ENCODE measurements at regions not wholly inside any gene's neighbourhood (a gene's known extent, or its start where the extent isn't known, plus 50 kb on each side); places are given as distances from the start of the nearest gene placed in this dataset.

- Histone ChIP-seq H3K9me3 (replicated peaks; ENCODE audit: insufficient read depth, low read length) (no peaks in the 10 kb centered on the region), H3K9me2 (replicated peaks; ENCODE audit: insufficient read depth, low read length) (no peaks in the 10 kb centered on the region), H3K4me2 (ENCODE audit: low read depth, low read length) (no peak overlapping the region), H3K4me1 (ENCODE audit: low read length) (no peaks in the 10 kb centered on the region), H3F3A (ENCODE audit: insufficient read depth, low read length) (no peaks in the 10 kb centered on the region), H4K20me1 (ENCODE audit: insufficient read depth, low read length) (no peaks in the 10 kb centered on the region), H3K79me2 (ENCODE audit: low read length) (no peaks in the 10 kb centered on the region), H3K4me3 (ENCODE audit: low read length) (no peak overlapping the region), H3K27me3 (replicated peaks; ENCODE audit: insufficient read depth, low read length) (no peaks in the 10 kb centered on the region), H2AFZ (ENCODE audit: low read length) (no peak overlapping the region), H3K27ac (ENCODE audit: low read length) (no peak overlapping the region), H3K36me3 (replicated peaks; ENCODE audit: insufficient read depth, low read length) (no peaks in the 10 kb centered on the region), H3K9ac (ENCODE audit: low read length) (no peak overlapping the region)
- TF ChIP-seq EZH2phosphoT487 (IDR thresholded peaks at IDR 0.05; ENCODE audit: low read length): no peak
- peak; percentile 75 for TF ChIP-seq CTCF (IDR thresholded peaks at IDR 0.05; ENCODE audit: low read length)
- TF ChIP-seq EZH2 (optimal IDR thresholded peaks at IDR 0.05; ENCODE audit: low read depth, low read length): no peak
- peak; percentile 52 for DNase-seq
These were observed 218.2 kb downstream of the IDS start for GRCh38 chrX:149286940-149287349.

GRCh38 chrX:149284616-149285015 lies 220.5 kb downstream of the IDS start:
- Histone ChIP-seq H3F3A (ENCODE audit: insufficient read depth, low read length) (no peaks in the 10 kb centered on the region), H3K4me2 (ENCODE audit: low read depth, low read length) (no peak overlapping the region), H4K20me1 (ENCODE audit: insufficient read depth, low read length) (no peaks in the 10 kb centered on the region), H3K9ac (ENCODE audit: low read length) (no peak overlapping the region), H3K36me3 (replicated peaks; ENCODE audit: insufficient read depth, low read length) (no peaks in the 10 kb centered on the region), H2AFZ (ENCODE audit: low read length) (no peak overlapping the region), H3K9me2 (replicated peaks; ENCODE audit: insufficient read depth, low read length) (no peaks in the 10 kb centered on the region), H3K79me2 (ENCODE audit: low read length) (no peaks in the 10 kb centered on the region), H3K9me3 (replicated peaks; ENCODE audit: insufficient read depth, low read length) (no peaks in the 10 kb centered on the region), H3K4me1 (ENCODE audit: low read length) (no peaks in the 10 kb centered on the region), H3K27me3 (replicated peaks; ENCODE audit: insufficient read depth, low read length) (no peaks in the 10 kb centered on the region), H3K27ac (ENCODE audit: low read length) (no peak overlapping the region), H3K4me3 (ENCODE audit: low read length) (no peak overlapping the region)
- TF ChIP-seq CTCF (IDR thresholded peaks at IDR 0.05; ENCODE audit: low read length) (no peak), EZH2phosphoT487 (IDR thresholded peaks at IDR 0.05; ENCODE audit: low read length) (no peak), EZH2 (optimal IDR thresholded peaks at IDR 0.05; ENCODE audit: low read depth, low read length) (no peak)
- no peak for DNase-seq

- no peak overlapping the region for H3K4me3 ChIP-seq (ENCODE audit: low read length)
- no peaks in the 10 kb centered on the region for H3K79me2 ChIP-seq (ENCODE audit: low read length)
- DNase-seq: no peak
- no peaks in the 10 kb centered on the region for H3K4me1 ChIP-seq (ENCODE audit: low read length)
- H3F3A ChIP-seq (ENCODE audit: insufficient read depth, low read length): no peaks in the 10 kb centered on the region
- no peaks in the 10 kb centered on the region for H3K9me2 ChIP-seq (replicated peaks; ENCODE audit: insufficient read depth, low read length)
- H3K4me2 ChIP-seq (ENCODE audit: low read depth, low read length): no peak overlapping the region
- TF ChIP-seq EZH2phosphoT487 (IDR thresholded peaks at IDR 0.05; ENCODE audit: low read length) (no peak), EZH2 (optimal IDR thresholded peaks at IDR 0.05; ENCODE audit: low read depth, low read length) (no peak), CTCF (IDR thresholded peaks at IDR 0.05; ENCODE audit: low read length) (no peak)
- no peaks in the 10 kb centered on the region for H3K9me3 ChIP-seq (replicated peaks; ENCODE audit: insufficient read depth, low read length)
- no peaks in the 10 kb centered on the region for H4K20me1 ChIP-seq (ENCODE audit: insufficient read depth, low read length)
- no peak overlapping the region for H3K27ac ChIP-seq (ENCODE audit: low read length)
- H2AFZ ChIP-seq (ENCODE audit: low read length): no peak overlapping the region
- H3K27me3 ChIP-seq (replicated peaks; ENCODE audit: insufficient read depth, low read length): no peaks in the 10 kb centered on the region
- no peak overlapping the region for H3K9ac ChIP-seq (ENCODE audit: low read length)
- H3K36me3 ChIP-seq (replicated peaks; ENCODE audit: insufficient read depth, low read length): no peaks in the 10 kb centered on the region
These were observed 221.3 kb downstream of the IDS start for GRCh38 chrX:149283853-149284252.

Measured in MM.1S (cell line).